HCT116 (cell line): ENCODE measurements at regions not wholly inside any gene's neighbourhood (a gene's known extent, or its start where the extent isn't known, plus 50 kb on each side); places are given as distances from the start of the nearest gene placed in this dataset.

Experiments used
- ATAC-seq: fragments of 200-7000 bp; cut with Tn5 transposase; 2 replicates; pipeline ENCODE4 v1.9.1; 2020; ENCODE audit warnings: mild to moderate bottlenecking, moderate library complexity
- BruUV-seq: library from RNA; stranded (reverse); fragments of 400-500 nt; replicated peaks from 2 replicates; lab custom pipeline; 2021; lab: Mats Ljungman, UMichigan
- CTCF ChIA-PET: fragments of 300-600 bp; sonication (Branson Sonifier 250); formaldehyde crosslinking; loops from one replicate; lab custom pipeline; 2021; ENCODE audit warnings: antibody characterized with exemption; lab: Charles Lee
- POLR2A ChIA-PET: fragments of 300-600, 350-600 bp; sonication (Branson Sonifier 250); formaldehyde crosslinking; loops from one replicate; lab custom pipeline; 2021; ENCODE audit warnings: antibody characterized with exemption; lab: Charles Lee
- RAD21 ChIA-PET, 2 experiments: fragments of 300-600 bp; sonication (Branson Sonifier 250); formaldehyde crosslinking; loops; one replicate each; lab custom pipeline; 2023; ENCODE audit warnings: low total read pairs in 2 of 2; ENCODE audit not compliant: uncharacterized antibody in 2 of 2, unreplicated experiment in 2 of 2, low non-redundant PET in 1 of 2; lab: Charles Lee
- DNase-seq: peaks from one replicate; pipeline ENCODE4 v3.0.0-alpha.2; 2010; ENCODE audit warnings: low read depth, low spot score
- H2AFZ ChIP-seq: fragments of 200-600 bp; shearing (Covaris generic), sonication (generic); 2 replicates; pipeline ENCODE4 v1.6.1; 2017; ENCODE audit warnings: low read depth, mixed run types, mixed read lengths, antibody characterized with exemption, low read length; ENCODE audit not compliant: poor library complexity, severe bottlenecking
- H3K27ac ChIP-seq: 2 replicates; pipeline ENCODE4 v1.5.1; 2012; ENCODE audit warnings: low read depth, low read length
- H3K27me3 ChIP-seq: fragments of 200-600 bp; sonication (generic); 2 replicates; pipeline ENCODE4 v1.6.1; 2016; ENCODE audit warnings: mixed run types, low read length, mixed read lengths; ENCODE audit not compliant: insufficient read depth
- H3K36me3 ChIP-seq, 2 experiments: fragments of 200-500 bp in 1 of 2; fragments of 200-600 bp in 1 of 2; sonication (Bioruptor generic) in 1 of 2; sonication (generic) in 1 of 2; 2 replicates each; pipeline versions ENCODE4 v1.5.1 to v1.6.1; 2014 to 2016; ENCODE audit warnings: low read length in 2 of 2, inconsistent platforms in 1 of 2, mixed read lengths in 1 of 2, mixed run types in 1 of 2; ENCODE audit not compliant: insufficient read depth in 2 of 2, control insufficient read depth in 1 of 2
- H3K4me1 ChIP-seq, 2 experiments: fragments of 200-600 bp in 1 of 2; sonication (generic) in 1 of 2; 2 replicates each; pipeline versions ENCODE4 v1.5.1 to v1.6.1; 2012 to 2017; ENCODE audit warnings: low read length in 2 of 2, inconsistent platforms in 1 of 2, mild to moderate bottlenecking in 1 of 2, mixed read lengths in 1 of 2, mixed run types in 1 of 2, moderate library complexity in 1 of 2; ENCODE audit not compliant: insufficient read depth in 2 of 2, control insufficient read depth in 1 of 2
- H3K4me2 ChIP-seq: fragments of 200-600 bp; sonication (generic); 2 replicates; pipeline ENCODE4 v1.6.1; 2017; ENCODE audit warnings: mixed run types, low read length, mixed read lengths
- H3K4me3 ChIP-seq, 2 experiments: fragments of 200-600 bp in 1 of 2; sonication (generic) in 1 of 2; replicated peaks in 1 of 2; 2 replicates each; pipeline ENCODE4 v1.5.1; 2011 to 2016; ENCODE audit warnings: low read length in 2 of 2, control low read depth in 1 of 2, low read depth in 1 of 2, mild to moderate bottlenecking in 1 of 2, mixed read lengths in 1 of 2, mixed run types in 1 of 2
- H3K79me2 ChIP-seq: fragments of 200-600 bp; sonication (generic); 2 replicates; pipeline ENCODE4 v1.6.1; 2017; ENCODE audit warnings: mild to moderate bottlenecking, mixed run types, low read length, moderate library complexity, mixed read lengths; ENCODE audit not compliant: insufficient read depth
- H3K9ac ChIP-seq: fragments of 200-600 bp; sonication (generic); 2 replicates; pipeline ENCODE4 v1.6.1; 2016; ENCODE audit warnings: low read length, mixed read lengths
- H3K9me2 ChIP-seq: fragments of 200-600 bp; sonication (generic), shearing (Covaris generic); 2 replicates; pipeline ENCODE4 v1.6.1; 2017; ENCODE audit warnings: mixed run types, mild to moderate bottlenecking, moderate library complexity; ENCODE audit not compliant: insufficient read depth
- H3K9me3 ChIP-seq, 2 experiments: fragments of 200-500 bp in 1 of 2; fragments of 200-600 bp in 1 of 2; sonication (Bioruptor generic) in 1 of 2; sonication (generic) in 1 of 2; 2 replicates each; pipeline ENCODE4 v1.6.1; 2014 to 2017; ENCODE audit warnings: low read length in 2 of 2, mixed read lengths in 2 of 2, inconsistent platforms in 1 of 2, low read depth in 1 of 2, mild to moderate bottlenecking in 1 of 2, mixed run types in 1 of 2, moderate library complexity in 1 of 2; ENCODE audit not compliant: control insufficient read depth in 1 of 2, insufficient read depth in 1 of 2
- H4K20me1 ChIP-seq: fragments of 200-600 bp; sonication (generic), shearing (Covaris generic); 2 replicates; pipeline ENCODE4 v1.6.1; 2017; ENCODE audit warnings: mixed run types, mild to moderate bottlenecking, moderate library complexity; ENCODE audit not compliant: insufficient read depth
- CBX3 ChIP-seq: IDR thresholded peaks from 2 replicates; pipeline ENCODE4 v1.6.1; 2012; ENCODE audit warnings: low read depth
- EZH2 ChIP-seq: fragments of 200-600 bp; sonication (generic); IDR thresholded peaks from 2 replicates; pipeline ENCODE4 v1.6.1; 2017; ENCODE audit warnings: antibody characterized with exemption, mixed run types
- POLR2A ChIP-seq: IDR thresholded peaks from 2 replicates; pipeline ENCODE4 v1.7.0; 2011; ENCODE audit warnings: borderline replicate concordance; ENCODE audit not compliant: insufficient read depth, insufficient read length; ENCODE audit errors: extremely low read depth
- RAD21 ChIP-seq: IDR thresholded peaks from 2 replicates; pipeline ENCODE4 v1.6.1; 2012; ENCODE audit warnings: low read depth, mild to moderate bottlenecking
- REST ChIP-seq: IDR thresholded peaks from 2 replicates; pipeline ENCODE4 v1.6.1; 2012; ENCODE audit warnings: low read depth
- SIN3A ChIP-seq: IDR thresholded peaks from 2 replicates; pipeline ENCODE4 v1.6.1; 2012; ENCODE audit warnings: low read depth
- SP1 ChIP-seq: IDR thresholded peaks from 2 replicates; pipeline ENCODE4 v1.6.1; 2012; ENCODE audit warnings: low read depth
- TCF7L2 ChIP-seq: IDR thresholded peaks from 2 replicates; pipeline ENCODE4 v1.7.0; 2011; ENCODE audit warnings: borderline replicate concordance, inconsistent platforms; ENCODE audit not compliant: insufficient read depth, insufficient read length; ENCODE audit errors: extremely low read depth
- ZBTB33 ChIP-seq: IDR thresholded peaks from 2 replicates; pipeline ENCODE4 v1.6.1; 2011; ENCODE audit warnings: mild to moderate bottlenecking, low read length, moderate library complexity; ENCODE audit not compliant: insufficient replicate concordance; ENCODE audit errors: extremely low read depth
- ZNF274 ChIP-seq: fragments of 200-500 bp; sonication (Bioruptor generic); IDR thresholded peaks from 2 replicates; pipeline ENCODE4 v1.6.1; 2014; ENCODE audit warnings: mild to moderate bottlenecking, low read depth, low read length, inconsistent platforms
- intact Hi-C: fragments of 100-400 bp; cut with micrococcal nuclease; formaldehyde crosslinking; loops from 2 replicates; pipeline ENCODE4 v1.10.0; 2022

GRCh38 chr14:42569227-42569626 is 962.6 kb downstream of the LRFN5 start:
- no TSS peak for BruUV-seq
- intact Hi-C loops: no loop called here
- ChIA-PET RAD21 (no interaction called here), POLR2A (no interaction called here), CTCF (no interaction called here)
- Histone ChIP-seq H3K9me3 (peaks cover 0 to 4% of the 10 kb centered on the region in 2 experiments; a peak in 2 of 4 replicates), H3K4me2 (no peak overlapping the region), H3K9ac (no peak overlapping the region), H4K20me1 (no peaks in the 10 kb centered on the region; the same call in 1 of the 2 replicates), H3K9me2 (no peaks in the 10 kb centered on the region), H3K36me3 (no peaks in the 10 kb centered on the region), H3K27ac (no peak overlapping the region), H2AFZ (no peak overlapping the region), H3K4me3 (no peak overlapping the region), H3K79me2 (no peaks in the 10 kb centered on the region), H3K27me3 (no peaks in the 10 kb centered on the region), H3K4me1 (no peaks in the 10 kb centered on the region)
- TF ChIP-seq POLR2A: no peak
- TF ChIP-seq RAD21: no peak
- no peak for TF ChIP-seq CBX3
- TF ChIP-seq SP1: no peak
- DNase-seq (no peak), ATAC-seq (no peak)

- no peak overlapping the region for H3K4me3 ChIP-seq
- H3K27ac ChIP-seq: no peak overlapping the region
- no peaks in the 10 kb centered on the region for H3K36me3 ChIP-seq
- H3K4me1 ChIP-seq: no peaks in the 10 kb centered on the region
- POLR2A ChIA-PET: no interaction called here
- no peaks in the 10 kb centered on the region; a peak in 1 of 4 replicates for H3K9me3 ChIP-seq
- H3K9me2 ChIP-seq: no peaks in the 10 kb centered on the region
- intact Hi-C loops: no loop called here
- no peak for DNase-seq
- ATAC-seq: no peak
- H3K27me3 ChIP-seq: no peaks in the 10 kb centered on the region
- BruUV-seq: no TSS peak
- CTCF ChIA-PET: no interaction called here
- no peak for TF ChIP-seq CBX3
- TF ChIP-seq ZNF274: no peak
- no peak for TF ChIP-seq ZBTB33
- TF ChIP-seq TCF7L2: no peak
- TF ChIP-seq REST: no peak
- TF ChIP-seq EZH2: no peak
- TF ChIP-seq SIN3A: no peak
- H3K9ac ChIP-seq: no peak overlapping the region
- no peak overlapping the region for H2AFZ ChIP-seq
- RAD21 ChIA-PET: no interaction called here
- H3K79me2 ChIP-seq: no peaks in the 10 kb centered on the region
- no peaks in the 10 kb centered on the region for H4K20me1 ChIP-seq
- H3K4me2 ChIP-seq: no peak overlapping the region
These were observed 958.9 kb downstream of the LRFN5 start for GRCh38 chr14:42565556-42565955.
